Ishikawa (cell line): ENCODE measurements at regions not wholly inside any gene's neighbourhood (a gene's known extent, or its start where the extent isn't known, plus 50 kb on each side); places are given as distances from the start of the nearest gene placed in this dataset.

Source experiments
- CREB1 ChIP-seq: IDR thresholded peaks from 2 replicates; pipeline ENCODE4 v1.6.1; 2012; ENCODE audit warnings: low read depth
- EP300 ChIP-seq: IDR thresholded peaks from 2 replicates; pipeline ENCODE4 v1.6.1; 2012; ENCODE audit warnings: borderline replicate concordance
- RAD21 ChIP-seq: IDR thresholded peaks from 2 replicates; pipeline ENCODE4 v1.6.1; 2012; ENCODE audit warnings: low read depth
- TAF1 ChIP-seq: IDR thresholded peaks from 2 replicates; pipeline ENCODE4 v1.6.1; 2012; ENCODE audit warnings: low read depth, mild to moderate bottlenecking
- TEAD4 ChIP-seq: IDR thresholded peaks from 2 replicates; pipeline ENCODE4 v1.6.1; 2012
- YY1 ChIP-seq: IDR thresholded peaks from 2 replicates; pipeline ENCODE4 v1.6.1; 2012; ENCODE audit warnings: low read depth
- ZBTB7A ChIP-seq: IDR thresholded peaks from 2 replicates; pipeline ENCODE4 v1.6.1; 2012; ENCODE audit warnings: low read depth
- TF ChIP-seq, protein P1 (sequence below): IDR thresholded peaks from 2 replicates; pipeline ENCODE4 v1.6.1; 2012; ENCODE audit warnings: low read depth, mild to moderate bottlenecking
- TF ChIP-seq, protein P2 (sequence below): IDR thresholded peaks from 2 replicates; pipeline ENCODE4 v1.6.1; 2012
- TF ChIP-seq, protein P3 (sequence below): IDR thresholded peaks from 2 replicates; pipeline ENCODE4 v1.6.1; 2012

DNA sequence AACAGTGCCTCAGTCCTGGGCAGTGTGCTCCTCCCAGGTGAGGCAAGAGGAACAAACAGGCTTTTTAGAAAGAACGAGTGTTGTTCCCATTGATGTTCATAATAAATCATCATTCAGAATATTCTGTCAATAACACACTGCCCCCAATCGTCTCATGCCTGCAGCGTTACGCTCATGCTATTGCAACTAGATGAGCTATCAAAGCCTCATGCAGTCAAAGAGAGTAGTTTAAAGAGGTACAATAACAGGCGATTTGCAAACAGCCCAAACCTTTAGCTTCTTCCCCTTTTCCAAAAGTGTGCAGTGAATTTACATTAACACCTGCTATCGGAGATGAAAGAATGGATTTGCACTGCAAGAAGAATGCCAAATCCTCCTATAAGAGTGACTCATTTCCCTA, 1164.7 kb upstream of the MAP3K7 start:
- TF ChIP-seq, protein P1, sequence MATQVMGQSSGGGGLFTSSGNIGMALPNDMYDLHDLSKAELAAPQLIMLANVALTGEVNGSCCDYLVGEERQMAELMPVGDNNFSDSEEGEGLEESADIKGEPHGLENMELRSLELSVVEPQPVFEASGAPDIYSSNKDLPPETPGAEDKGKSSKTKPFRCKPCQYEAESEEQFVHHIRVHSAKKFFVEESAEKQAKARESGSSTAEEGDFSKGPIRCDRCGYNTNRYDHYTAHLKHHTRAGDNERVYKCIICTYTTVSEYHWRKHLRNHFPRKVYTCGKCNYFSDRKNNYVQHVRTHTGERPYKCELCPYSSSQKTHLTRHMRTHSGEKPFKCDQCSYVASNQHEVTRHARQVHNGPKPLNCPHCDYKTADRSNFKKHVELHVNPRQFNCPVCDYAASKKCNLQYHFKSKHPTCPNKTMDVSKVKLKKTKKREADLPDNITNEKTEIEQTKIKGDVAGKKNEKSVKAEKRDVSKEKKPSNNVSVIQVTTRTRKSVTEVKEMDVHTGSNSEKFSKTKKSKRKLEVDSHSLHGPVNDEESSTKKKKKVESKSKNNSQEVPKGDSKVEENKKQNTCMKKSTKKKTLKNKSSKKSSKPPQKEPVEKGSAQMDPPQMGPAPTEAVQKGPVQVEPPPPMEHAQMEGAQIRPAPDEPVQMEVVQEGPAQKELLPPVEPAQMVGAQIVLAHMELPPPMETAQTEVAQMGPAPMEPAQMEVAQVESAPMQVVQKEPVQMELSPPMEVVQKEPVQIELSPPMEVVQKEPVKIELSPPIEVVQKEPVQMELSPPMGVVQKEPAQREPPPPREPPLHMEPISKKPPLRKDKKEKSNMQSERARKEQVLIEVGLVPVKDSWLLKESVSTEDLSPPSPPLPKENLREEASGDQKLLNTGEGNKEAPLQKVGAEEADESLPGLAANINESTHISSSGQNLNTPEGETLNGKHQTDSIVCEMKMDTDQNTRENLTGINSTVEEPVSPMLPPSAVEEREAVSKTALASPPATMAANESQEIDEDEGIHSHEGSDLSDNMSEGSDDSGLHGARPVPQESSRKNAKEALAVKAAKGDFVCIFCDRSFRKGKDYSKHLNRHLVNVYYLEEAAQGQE: no peak
- TF ChIP-seq ZBTB7A: no peak
- TF ChIP-seq, protein P2, sequence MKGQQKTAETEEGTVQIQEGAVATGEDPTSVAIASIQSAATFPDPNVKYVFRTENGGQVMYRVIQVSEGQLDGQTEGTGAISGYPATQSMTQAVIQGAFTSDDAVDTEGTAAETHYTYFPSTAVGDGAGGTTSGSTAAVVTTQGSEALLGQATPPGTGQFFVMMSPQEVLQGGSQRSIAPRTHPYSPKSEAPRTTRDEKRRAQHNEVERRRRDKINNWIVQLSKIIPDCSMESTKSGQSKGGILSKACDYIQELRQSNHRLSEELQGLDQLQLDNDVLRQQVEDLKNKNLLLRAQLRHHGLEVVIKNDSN: no peak
- TF ChIP-seq RAD21: no peak
- no peak for TF ChIP-seq EP300
- TF ChIP-seq TAF1: no peak
- TF ChIP-seq, protein P3, sequence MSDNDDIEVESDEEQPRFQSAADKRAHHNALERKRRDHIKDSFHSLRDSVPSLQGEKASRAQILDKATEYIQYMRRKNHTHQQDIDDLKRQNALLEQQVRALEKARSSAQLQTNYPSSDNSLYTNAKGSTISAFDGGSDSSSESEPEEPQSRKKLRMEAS: no peak
- no peak for TF ChIP-seq YY1
- TF ChIP-seq TEAD4: no peak
- no peak for TF ChIP-seq CREB1
